ENCODE measurements at regions not wholly inside any gene's neighbourhood (a gene's known extent, or its start where the extent isn't known, plus 50 kb on each side); places are given as distances from the start of the nearest gene placed in this dataset.

DNA sequence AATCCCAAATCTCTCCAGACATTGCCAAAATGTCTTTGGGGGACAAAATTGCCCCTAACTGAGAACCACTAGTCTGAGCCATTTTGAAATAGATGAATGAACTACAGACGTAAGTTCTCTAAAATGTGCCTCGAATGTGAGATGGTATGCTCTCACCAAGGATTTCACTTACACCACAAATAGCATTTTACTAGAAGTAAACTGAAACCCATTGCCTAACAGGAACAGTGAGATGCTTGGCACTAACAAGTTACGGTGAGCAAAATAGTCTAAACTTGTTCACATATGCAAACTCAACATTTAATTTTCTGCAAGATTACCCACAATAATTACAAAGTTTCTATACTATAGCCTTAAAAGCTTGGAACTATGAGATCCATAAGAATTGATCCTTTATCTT lies 343.6 kb upstream of the ESRRG start:
- ChIA-PET POLR2A (no interaction called here), CTCF (no interaction called here)
- TF ChIP-seq, protein P1, sequence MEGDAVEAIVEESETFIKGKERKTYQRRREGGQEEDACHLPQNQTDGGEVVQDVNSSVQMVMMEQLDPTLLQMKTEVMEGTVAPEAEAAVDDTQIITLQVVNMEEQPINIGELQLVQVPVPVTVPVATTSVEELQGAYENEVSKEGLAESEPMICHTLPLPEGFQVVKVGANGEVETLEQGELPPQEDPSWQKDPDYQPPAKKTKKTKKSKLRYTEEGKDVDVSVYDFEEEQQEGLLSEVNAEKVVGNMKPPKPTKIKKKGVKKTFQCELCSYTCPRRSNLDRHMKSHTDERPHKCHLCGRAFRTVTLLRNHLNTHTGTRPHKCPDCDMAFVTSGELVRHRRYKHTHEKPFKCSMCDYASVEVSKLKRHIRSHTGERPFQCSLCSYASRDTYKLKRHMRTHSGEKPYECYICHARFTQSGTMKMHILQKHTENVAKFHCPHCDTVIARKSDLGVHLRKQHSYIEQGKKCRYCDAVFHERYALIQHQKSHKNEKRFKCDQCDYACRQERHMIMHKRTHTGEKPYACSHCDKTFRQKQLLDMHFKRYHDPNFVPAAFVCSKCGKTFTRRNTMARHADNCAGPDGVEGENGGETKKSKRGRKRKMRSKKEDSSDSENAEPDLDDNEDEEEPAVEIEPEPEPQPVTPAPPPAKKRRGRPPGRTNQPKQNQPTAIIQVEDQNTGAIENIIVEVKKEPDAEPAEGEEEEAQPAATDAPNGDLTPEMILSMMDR (IDR thresholded peaks at IDR 0.05; ENCODE audit: insufficient read depth, low read length, missing control alignments) = no peak

DNA sequence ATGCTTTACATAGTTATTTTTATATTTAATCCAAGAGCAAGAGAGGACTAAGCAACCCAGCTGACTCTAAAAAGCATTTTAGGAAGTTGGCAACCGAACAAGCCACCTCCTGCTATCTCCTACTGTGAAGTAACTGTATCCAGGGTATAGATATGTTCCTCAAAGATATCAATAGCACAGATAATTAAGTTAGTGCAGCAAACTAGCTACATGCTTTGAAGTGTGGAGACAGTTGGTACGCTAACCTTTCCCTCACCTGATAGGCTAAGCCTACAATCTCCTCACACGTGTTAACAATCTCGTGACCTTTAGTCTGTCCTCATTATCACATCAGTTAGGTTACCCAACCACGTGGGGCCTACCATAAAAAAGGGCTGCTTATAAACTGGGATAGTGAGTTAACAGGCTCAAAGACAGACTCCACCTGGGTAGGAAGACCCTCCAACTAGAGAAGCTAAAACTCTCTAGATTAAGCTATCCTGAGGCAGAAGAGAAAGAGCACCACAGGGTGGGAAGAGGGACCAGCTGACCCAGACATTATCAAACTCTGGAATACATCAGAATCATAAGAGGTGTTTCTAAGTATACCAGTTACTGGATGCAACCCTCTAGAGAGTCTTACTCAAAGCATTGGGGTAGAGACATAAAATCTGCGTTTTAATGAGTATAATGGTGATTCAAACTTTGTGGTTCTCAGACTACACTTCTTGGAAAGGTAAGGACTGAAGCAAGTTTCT lies 340.1 kb upstream of the ESRRG start:
- TF ChIP-seq, protein P1 (IDR thresholded peaks at IDR 0.05; ENCODE audit: insufficient read depth, low read length, missing control alignments) = no peak
- H3K4me3 ChIP-seq (ENCODE audit: low read depth, low read length) = no peak overlapping the region
- POLR2A ChIA-PET = no interaction called here
- CTCF ChIA-PET = no interaction called here
- no peak for DNase-seq (ENCODE audit: low read depth, low spot score)

More for the DNA sequence above, 343.6 kb upstream of the ESRRG start:
- no peak for DNase-seq (ENCODE audit: low read depth, low spot score)
- H3K4me3 ChIP-seq (ENCODE audit: low read depth, low read length) = no peak overlapping the region

DNA sequence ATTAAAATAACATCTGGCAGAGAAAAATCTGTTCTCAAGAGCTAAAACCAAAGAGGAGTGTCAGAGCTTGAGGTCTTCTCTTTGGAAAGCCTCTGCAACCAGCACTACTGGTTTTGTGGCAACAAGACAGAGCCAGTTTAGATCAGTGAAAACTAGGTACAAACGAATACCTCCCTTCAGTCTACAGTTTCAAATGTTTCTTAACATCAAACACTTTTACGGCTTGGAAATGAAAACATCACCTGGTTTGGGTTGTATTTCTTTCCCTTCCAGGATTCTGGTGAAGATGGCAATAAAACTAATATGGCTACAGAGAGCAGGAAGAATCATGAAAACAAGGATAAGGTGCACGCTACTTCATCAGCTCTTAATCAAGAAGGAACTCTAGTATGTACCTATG lies 339.4 kb upstream of the ESRRG start:
- CTCF ChIA-PET = no interaction called here
- TF ChIP-seq, protein P1 (IDR thresholded peaks at IDR 0.05; ENCODE audit: insufficient read depth, low read length, missing control alignments) = no peak
- POLR2A ChIA-PET = no interaction called here
- DNase-seq (ENCODE audit: low read depth, low spot score) = no peak
- H3K4me3 ChIP-seq (ENCODE audit: low read depth, low read length) = no peak overlapping the region

DNA sequence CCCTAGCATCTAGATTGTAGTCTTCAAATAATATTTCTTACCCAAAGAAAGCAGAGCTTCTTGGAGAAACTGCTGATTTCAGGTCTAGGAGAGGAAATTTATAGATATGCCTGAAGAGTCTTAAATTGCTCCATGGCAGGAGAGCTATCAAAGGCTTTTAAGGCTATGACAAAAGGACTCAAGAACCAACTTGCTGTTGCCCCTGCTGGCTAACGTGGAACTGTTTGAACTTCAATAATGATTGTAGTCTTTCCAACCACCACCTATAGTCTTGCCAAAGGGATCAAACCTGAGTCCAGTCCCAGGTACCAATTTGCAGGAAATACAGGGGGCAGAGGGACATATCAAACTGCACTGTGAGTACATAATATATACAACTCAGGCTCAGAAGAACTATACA lies 336.2 kb upstream of the ESRRG start:
- POLR2A ChIA-PET = no interaction called here
- H3K4me3 ChIP-seq (ENCODE audit: low read depth, low read length) = no peak overlapping the region
- TF ChIP-seq, protein P1 (IDR thresholded peaks at IDR 0.05; ENCODE audit: insufficient read depth, low read length, missing control alignments) = no peak
- CTCF ChIA-PET = no interaction called here
- no peak for DNase-seq (ENCODE audit: low read depth, low spot score)

DNA sequence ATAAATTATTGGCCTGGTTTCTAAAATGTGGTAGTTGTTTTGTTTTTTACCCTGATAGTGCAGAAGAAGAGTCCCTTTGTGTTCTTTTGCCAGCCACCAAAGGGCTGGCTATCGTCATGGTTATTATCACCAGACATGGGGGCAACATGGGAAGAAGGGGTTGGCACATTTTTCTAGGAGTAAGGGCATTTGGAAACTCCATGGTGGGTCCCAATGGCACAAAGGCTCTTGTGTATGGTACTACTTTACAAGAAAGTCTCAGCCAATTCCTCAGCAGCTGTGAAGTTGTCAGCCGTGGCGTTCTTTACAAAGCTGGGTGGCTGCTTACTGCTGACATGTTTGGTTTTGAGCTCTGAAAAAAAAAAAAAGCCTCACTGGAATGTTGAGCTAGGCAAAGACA lies 330.4 kb upstream of the ESRRG start:
- DNase-seq (ENCODE audit: low read depth, low spot score) = no peak
- ChIA-PET POLR2A (no interaction called here), CTCF (no interaction called here)
- TF ChIP-seq, protein P1 (IDR thresholded peaks at IDR 0.05; ENCODE audit: insufficient read depth, low read length, missing control alignments) = no peak
- no peak overlapping the region for H3K4me3 ChIP-seq (ENCODE audit: low read depth, low read length)

DNA sequence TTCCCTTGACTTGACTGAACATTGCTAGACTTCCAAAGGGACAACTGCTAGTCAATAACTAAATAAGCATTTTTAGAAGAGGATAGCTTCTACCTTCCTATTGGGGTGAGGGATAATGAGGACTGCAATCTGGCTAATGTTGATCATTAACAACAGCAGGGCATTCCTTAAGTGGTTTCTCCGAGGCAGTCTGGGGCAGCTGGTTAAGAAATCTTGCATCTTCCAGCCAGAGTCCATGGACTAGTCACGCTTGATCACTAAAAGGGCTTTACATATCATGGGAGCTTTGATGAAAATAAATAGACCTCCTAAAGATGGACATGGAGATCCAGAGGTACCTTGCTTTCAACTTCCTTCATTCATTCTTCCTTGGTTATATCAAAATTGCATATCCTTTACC lies 329.4 kb upstream of the ESRRG start:
- POLR2A ChIA-PET = no interaction called here
- no peak for DNase-seq (ENCODE audit: low read depth, low spot score)
- CTCF ChIA-PET = no interaction called here
- TF ChIP-seq, protein P1 (IDR thresholded peaks at IDR 0.05; ENCODE audit: insufficient read depth, low read length, missing control alignments) = no peak
- no peak overlapping the region for H3K4me3 ChIP-seq (ENCODE audit: low read depth, low read length)
